Fibroblast of skin of abdomen (primary cell): ENCODE measurements at regions not wholly inside any gene's neighbourhood (a gene's known extent, or its start where the extent isn't known, plus 50 kb on each side); places are given as distances from the start of the nearest gene placed in this dataset.
A peak's percentile ranks its signal among the peaks of the same experiment; 100 is the strongest.
"Not testable (repeated sequence)": the region's sequence is repeated elsewhere in the genome, so short reads cannot be mapped to it uniquely, and the experiment has no call there.

Experiments used
- DNase-seq: peaks from one replicate; pipeline ENCODE4 v3.0.0-alpha.2; 2013

DNA sequence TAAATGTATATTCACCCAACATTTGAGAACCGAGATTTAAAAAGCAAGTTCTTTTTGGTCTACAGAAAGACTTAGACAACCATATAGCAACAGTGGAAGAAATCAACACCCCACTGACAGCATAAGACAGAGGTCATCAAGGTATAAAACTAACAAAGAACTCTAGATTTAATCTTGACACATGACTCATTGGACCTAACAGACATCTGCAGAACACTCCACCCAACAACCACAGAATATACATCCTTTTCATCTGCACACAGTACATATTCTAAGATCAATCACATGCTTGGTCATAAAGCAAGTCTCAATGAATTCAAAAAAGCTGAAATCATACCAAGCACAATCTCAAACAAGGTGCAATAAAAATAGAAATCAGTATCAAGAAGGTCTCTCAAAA lies 65.8 kb downstream of the SPIN4 start:
- no peak for DNase-seq

DNA sequence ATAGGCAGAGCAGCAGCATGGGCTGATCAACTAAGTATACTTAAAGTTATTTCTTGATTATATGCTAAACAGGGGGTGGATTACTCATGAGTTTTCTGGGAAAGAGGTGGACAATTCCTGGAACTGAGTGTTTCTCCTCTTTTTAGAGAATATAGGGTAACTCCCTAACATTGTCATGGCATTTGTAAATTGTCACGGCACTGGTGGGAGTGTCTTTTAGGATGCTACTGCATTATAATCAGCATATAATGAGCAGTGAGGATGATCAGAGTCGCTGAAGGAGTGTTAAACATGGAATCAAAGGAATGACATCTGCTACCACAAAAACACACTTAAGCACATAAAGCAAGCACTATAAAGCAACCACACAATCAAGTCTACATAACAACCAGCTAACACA lies 66.5 kb downstream of the SPIN4 start:
- DNase-seq = no peak

- no peak for DNase-seq
Measured at GRCh38 chrX:63283348-63283747, 67.8 kb downstream of the SPIN4 start.

GRCh38 chrX:63282828-63283227 lies 68.3 kb downstream of the SPIN4 start:
- no peak for DNase-seq

- no peak for DNase-seq
Measured at GRCh38 chrX:63282077-63282476, 69.1 kb downstream of the SPIN4 start.

GRCh38 chrX:63281465-63281864 lies 69.7 kb downstream of the SPIN4 start:
- DNase-seq = no peak

GRCh38 chrX:63277394-63277793 lies 73.7 kb downstream of the SPIN4 start:
- not testable (repeated sequence) for DNase-seq

GRCh38 chrX:63275127-63275526 lies 76.0 kb downstream of the SPIN4 start:
- no peak for DNase-seq

GRCh38 chrX:63270873-63271272 lies 80.3 kb downstream of the SPIN4 start:
- DNase-seq = no peak

DNA sequence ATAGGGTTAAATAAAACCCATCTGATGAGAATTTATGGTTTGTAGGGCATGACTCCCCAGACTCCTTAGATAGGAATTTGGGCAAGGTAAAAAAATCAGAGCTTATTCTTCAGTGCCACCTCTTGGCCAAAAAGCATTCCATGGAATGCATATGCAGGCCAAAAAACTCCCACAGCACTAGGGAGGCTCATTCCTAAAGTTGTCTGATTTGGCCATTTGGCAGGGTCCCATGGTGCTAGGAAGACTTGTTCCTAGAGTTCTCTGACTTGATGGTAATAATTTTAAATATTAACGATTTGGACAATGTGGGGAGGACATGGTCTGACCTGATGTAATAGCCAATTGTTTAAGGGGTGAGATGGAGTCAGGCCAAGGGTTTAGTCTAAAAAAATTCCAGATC lies 93.0 kb downstream of the SPIN4 start:
- DNase-seq = no peak

GRCh38 chrX:63250253-63250868 lies 100.8 kb downstream of the SPIN4 start:
- DNase-seq = peak; percentile 68

- not testable (repeated sequence) for DNase-seq
Measured at GRCh38 chrX:63242689-63243088, 108.4 kb downstream of the SPIN4 start.

- DNase-seq = not testable (repeated sequence)
Measured at GRCh38 chrX:63235963-63236362, 115.2 kb downstream of the SPIN4 start.

DNA sequence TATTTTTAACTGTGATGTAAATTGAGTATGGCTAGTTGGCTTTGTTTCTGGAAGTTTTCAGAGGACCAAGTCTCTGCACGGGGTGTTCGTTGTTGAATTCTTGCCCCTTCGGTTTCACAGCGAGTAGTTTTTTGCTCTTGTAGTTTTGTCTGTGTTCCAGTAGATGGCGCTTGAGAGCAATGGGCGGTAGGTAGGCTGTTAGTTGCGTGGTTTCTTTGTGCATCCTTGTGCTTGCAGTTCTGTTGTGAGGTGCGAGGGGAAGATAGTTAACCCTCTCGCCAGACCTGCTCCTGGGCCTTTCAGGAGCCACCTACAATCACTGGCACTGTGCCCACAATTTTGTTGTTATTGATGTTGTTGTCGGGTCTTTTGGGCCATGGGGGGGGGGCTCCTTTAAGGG lies 118.1 kb downstream of the SPIN4 start:
- DNase-seq = not testable (repeated sequence)

DNA sequence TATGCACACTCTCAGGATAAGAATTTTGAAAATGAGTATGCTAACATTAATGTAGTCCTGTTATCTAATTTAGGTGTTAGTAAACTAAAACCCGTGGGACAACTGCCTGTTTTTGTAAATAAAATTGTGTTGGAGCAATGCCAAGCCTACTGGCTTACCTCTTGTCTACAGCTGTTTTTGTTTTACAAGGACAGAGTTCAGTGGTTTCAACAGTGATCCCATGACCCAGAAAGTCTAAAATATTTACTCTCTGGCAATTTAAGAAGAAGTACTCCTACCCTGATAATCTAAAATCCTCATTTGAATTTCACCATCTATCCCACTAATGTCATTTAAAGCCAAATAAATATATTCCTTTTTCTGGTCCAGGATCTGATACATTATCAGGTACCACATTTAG lies 132.9 kb downstream of the SPIN4 start:
- DNase-seq = not testable (repeated sequence)

DNA sequence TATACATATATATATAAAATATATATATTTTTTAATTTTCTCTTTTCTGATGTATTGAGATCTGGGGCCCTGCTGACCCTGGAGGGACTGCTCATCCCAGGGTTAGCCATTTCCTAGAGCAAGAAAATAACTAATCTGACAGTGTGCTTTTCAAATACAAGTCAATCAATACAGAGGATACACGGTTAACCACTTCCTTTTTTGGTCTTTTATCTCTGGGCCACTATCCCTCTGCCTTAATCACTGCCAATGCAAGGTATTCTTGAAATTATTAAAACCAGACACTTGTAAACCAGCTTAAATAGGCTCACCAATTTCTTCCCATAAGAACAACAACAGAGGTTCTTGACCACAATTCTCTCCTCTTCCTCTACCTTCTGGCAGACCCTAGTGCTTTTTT lies 133.6 kb downstream of the SPIN4 start:
- not testable (repeated sequence) for DNase-seq

DNA sequence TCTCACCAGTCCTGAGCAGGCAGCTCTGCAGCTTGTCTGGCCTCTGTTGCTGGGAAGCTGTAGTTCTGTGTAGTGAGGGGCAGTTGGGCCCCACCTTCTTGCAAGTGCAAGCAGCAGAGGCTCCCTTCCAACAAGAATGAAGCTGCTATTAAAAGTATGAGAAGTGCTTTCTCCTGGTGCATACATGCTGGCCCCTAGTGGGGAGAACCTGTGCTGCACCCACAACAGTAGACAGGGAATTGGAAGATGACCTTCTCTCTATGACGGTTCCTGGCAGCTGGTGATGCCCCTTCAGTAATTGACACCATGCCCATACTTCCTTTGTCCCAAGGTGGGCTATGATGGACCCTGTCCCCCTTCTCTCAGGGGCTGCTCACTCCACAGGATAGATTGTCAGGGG lies 141.5 kb downstream of the SPIN4 start:
- DNase-seq = not testable (repeated sequence)

DNA sequence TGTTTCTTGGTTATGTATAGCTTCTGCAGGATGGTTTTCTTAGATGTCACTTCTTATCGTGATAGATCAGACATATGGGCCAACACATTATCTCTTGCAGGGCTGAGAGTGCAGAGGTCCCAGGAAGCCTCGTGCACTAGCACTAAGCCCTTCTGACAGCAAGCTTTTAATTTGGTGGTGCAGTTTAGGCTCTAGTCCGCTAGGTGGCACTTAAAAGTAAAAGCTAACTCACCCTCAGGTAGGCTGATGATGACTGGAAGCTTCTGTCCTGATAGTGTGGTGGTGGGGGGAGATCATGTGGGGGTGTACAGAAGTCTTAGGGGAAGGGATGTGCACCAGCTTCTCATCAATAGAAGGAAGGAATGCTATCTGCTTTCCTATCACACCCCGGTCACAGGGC lies 142.0 kb downstream of the SPIN4 start:
- not testable (repeated sequence) for DNase-seq

GRCh38 chrX:63204266-63205074 lies 146.7 kb downstream of the SPIN4 start:
- not testable (repeated sequence) for DNase-seq

- DNase-seq = not testable (repeated sequence)
Measured at GRCh38 chrX:63201987-63202386, 149.1 kb downstream of the SPIN4 start.

DNA sequence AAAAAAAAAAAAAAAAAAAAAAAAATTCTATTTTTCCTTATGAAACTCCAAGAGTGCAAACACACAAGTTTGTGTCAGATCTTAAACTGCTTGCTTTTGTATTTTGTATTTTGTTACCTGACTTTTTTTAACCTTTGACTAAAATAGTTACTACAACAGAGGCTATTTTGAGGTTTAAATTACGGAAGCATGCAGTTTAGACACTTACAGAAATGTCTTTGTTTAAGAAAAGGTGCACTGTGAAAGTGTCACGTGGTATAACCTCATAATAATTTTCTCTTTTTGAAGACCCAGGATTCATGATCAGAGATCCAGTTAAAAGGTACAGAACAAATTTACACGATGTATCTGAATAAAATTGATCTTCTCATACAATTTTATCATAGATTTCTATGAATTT lies 152.4 kb downstream of the SPIN4 start:
- DNase-seq = not testable (repeated sequence)

- DNase-seq = not testable (repeated sequence)
Measured at GRCh38 chrX:63192366-63193041, 158.6 kb downstream of the SPIN4 start.

DNA sequence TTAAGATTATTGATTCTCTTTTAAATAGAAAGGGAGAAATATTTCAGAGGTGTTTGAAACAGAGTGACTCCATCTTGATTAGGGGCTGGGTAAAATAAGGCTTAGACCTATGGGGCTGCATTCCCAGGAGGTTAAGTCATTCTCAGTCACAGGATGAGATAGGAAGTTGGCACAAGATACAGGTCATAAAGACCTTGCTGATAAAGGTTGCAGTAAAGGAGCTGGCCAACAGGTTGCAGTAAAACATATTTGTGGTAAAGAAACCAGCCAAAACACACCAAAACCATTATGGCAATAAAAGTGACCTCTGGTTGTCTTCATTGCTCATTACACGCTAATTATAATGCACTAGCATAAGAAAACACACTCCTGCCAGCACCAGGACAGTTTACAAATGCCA lies 165.0 kb downstream of the SPIN4 start:
- no peak for DNase-seq

DNA sequence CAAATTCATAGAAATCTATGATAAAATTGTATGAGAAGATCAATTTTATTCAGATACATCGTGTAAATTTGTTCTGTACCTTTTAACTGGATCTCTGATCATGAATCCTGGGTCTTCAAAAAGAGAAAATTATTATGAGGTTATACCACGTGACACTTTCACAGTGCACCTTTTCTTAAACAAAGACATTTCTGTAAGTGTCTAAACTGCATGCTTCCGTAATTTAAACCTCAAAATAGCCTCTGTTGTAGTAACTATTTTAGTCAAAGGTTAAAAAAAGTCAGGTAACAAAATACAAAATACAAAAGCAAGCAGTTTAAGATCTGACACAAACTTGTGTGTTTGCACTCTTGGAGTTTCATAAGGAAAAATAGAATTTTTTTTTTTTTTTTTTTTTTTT lies 171.3 kb downstream of the SPIN4 start:
- DNase-seq = not testable (repeated sequence)
